ENCODE measurements at regions not wholly inside any gene's neighbourhood (a gene's known extent, or its start where the extent isn't known, plus 50 kb on each side); places are given as distances from the start of the nearest gene placed in this dataset.

GRCh38 chr9:91045041-91045440 is 243.4 kb downstream of the SYK start:
- no peak for TF ChIP-seq CTCF (IDR thresholded peaks at IDR 0.05 in 8 of 11, conservative IDR thresholded peaks at IDR 0.05 in 3 of 11)
- no peak for TF ChIP-seq POLR2A (IDR thresholded peaks at IDR 0.05)
